Dedifferentiated amniotic fluid mesenchymal stem cell (primary cell): ENCODE measurements at regions not wholly inside any gene's neighbourhood (a gene's known extent, or its start where the extent isn't known, plus 50 kb on each side); places are given as distances from the start of the nearest gene placed in this dataset.

Source experiments
- DNase-seq: peaks from one replicate; pipeline ENCODE4 v3.0.0-alpha.2; 2016; ENCODE audit errors: extremely low spot score

DNA sequence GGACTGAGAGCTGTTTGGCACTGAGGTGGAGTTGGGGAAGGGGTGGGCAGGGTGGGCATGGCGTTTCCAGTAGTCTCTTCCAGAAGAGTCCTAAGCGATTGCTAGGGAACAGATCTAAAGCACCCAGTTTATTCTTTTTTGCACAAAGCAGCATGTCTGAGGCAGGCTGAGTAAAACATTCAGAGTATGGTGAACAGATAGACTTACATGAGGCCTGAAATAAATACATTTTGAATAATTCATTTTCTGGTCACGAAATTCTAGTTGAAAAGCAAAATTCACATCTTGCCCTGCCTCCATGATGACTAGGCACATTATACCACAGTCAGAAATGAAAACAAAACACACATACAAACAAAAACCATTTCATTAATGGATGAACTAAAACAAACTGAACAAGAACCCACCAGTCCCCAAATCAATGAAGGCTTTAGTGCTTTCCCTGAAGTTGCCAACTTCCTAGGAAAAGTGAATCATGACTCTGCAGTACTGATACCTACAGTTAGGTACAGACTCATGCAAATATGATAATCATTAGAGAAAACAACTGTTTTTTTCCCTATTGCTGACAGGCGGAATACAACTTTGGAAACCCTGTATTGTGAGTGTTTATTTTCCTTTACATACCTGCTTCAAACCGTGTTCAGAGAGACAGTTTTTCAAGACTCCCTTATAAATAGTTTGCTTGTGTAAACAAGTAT lies 702.9 kb upstream of the POU3F2 start:
- no peak for DNase-seq

DNA sequence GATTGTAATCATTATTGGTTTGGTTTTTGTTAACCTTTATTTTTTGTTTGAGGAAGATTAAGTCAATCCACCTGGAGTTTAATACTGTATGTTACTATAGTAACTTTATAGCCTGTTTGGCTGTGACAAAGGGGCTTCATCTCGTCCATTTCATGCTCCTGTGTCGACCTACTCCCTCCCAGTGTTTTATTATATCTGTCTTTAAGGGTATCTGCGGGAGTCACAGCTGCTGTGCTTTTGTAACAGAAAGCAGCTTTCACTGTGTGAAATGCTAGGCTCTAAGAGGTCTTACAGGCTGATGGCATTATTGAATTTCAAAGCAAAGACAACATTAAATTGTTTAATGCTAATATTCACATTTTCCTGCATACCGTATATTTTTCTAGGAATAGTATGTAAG lies 698.0 kb upstream of the POU3F2 start:
- no peak for DNase-seq

DNA sequence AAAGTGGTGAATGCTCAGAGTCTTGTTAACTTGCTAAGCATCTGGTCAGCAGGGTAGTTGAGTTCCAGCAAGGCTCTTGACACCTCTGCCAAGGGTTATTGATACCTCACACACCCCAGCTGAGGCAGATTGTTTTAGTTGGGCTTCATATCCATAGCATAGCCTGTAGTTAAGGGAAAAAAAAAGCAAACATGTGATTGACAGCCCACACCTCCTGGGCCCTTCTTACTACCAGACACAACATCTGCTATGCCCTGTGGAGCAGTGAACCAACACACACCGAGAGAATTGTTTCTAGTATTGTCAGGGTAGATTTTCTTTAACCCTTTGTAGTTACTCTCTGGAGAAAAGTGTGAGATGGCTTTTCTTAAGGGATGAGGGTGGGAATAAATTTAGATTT lies 697.0 kb upstream of the POU3F2 start:
- DNase-seq = no peak

DNA sequence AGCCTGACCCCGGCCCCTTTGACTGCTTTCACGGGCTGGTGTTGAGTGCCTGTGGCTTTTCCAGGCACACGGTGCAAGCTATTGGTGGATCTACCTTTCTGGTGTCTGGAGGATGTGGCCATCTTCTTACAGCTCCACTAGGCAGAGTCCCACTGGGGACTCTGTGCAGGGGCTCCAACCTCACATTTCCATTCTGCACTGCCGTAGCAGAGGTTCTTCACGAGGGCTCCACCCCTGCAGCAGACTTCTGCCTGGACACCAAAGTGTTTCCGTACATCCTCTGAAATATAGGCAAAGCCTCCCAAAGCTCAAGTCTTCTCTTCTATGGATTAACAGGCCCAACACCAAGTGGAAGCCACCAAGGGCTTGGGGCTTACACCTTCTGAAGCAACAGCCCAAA lies 691.5 kb upstream of the POU3F2 start:
- no peak for DNase-seq

DNA sequence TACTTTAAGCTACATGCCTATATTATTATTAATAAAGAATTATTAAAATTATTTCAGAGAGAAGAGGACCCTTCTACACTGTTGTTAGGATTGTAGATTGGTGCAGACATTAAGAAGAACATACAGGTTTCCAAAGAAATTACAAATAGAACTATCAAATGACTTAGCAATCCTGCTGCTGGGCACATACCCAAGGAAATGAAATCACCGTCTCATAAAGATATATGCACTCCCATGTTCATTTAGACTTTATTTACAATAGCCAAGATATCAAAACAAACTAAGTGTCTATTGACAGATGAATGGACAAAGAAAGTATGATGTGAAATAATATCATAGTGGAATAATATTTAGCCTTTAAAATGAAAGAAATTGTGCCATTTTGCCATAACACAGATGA lies 687.7 kb upstream of the POU3F2 start:
- no peak for DNase-seq

DNA sequence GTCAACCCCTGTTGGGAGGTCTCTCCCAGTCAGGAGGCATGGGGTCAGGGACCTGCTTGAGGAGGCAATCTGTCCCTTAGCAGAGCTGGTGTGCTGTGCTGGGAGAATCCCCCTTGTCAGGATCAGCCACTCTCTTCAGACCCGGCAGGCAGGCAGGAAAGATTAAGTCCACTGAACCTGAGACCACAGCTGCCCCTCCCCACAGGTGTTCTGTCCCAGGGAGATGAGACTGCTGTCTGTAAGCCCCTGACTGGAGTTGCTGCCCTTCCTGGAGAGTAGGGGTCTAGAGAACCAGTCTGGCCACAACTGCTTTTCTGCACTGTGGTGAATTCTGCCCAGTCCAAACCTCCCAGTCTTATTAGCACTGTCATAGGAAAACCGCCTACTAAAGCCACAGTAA lies 677.8 kb upstream of the POU3F2 start:
- DNase-seq = no peak

DNA sequence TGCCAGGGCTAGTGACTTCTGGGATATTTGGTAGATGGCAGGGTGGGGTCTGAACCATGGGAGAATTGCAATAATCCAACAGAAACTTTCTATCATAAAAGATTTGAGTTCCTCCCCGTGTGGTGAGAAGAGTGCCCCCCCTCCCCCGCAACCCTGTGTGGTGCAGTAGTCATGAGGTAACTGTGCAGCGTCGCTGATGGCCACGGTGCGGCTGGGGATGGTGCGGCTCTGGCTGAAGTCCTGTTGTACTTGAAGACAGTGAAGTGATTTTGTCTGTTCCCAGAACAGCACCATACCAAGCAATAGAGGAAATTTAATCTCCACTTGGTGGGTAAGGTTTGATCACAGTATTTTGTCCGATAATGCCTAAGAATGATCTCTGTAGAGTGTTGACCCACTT lies 654.8 kb upstream of the POU3F2 start:
- DNase-seq = no peak

DNA sequence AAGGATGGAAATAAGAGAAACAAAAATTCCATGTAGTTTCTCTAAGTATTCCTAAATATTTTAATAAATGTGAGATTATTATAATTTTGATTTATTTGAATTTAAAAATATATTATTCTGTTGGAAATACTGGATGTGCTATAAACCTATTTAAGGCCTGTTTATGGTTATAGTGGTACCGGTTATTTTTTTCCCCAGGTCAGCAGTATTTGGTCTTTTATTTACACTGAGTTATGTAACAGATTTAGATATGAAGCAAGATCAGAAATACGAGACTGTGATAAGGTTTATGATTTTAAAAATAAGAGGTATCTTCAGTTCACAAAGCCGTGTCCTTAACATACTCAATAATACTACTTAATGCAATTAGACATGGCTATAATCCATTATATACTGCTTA lies 634.3 kb upstream of the POU3F2 start:
- no peak for DNase-seq

DNA sequence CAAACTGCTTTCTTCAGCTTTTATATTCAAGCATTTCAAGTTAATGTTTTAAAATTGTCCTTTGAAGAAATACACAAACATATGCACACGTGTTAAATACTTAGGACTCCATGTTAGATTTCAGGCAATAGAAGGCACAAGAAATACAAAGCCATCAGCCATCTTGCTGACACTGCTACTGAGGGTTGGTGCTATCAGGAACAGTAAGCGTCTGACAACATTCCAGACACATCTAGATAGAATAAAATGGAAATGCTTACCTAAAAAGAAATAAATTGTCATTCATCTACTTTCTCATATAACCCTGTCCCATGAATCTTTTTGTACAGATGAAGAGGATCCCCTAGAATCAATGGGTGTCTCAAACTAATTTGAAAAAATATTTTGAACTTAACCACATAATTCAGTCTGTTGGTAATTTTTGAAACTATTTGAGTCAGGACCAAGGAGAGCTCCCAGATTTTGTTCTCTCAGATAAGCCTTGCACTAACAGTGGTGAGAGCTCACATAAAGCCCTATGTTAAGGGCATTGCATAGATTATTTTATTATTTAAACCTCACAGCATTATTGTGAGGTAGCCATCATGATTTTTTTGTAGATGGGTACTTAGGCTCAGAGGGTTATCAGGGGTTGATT lies 631.1 kb upstream of the POU3F2 start:
- no peak for DNase-seq

DNA sequence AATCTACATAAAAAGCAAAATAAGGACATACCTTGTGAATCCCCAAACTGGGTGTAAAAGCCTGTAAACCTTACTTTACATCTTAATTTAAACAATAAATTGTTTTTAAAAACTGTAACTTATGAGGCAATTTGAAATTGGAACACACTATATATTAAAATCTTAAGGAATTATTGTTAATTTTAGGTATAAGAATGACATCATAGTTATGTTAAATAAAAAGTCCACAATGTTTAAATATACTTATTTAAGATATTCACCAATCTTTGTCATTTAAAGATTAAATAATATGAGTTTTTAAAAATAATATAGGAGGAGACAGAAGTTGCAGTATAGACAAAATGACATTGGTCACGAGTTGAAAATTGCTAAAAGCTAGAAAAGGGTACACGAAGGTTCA lies 621.9 kb upstream of the POU3F2 start:
- DNase-seq = no peak

DNA sequence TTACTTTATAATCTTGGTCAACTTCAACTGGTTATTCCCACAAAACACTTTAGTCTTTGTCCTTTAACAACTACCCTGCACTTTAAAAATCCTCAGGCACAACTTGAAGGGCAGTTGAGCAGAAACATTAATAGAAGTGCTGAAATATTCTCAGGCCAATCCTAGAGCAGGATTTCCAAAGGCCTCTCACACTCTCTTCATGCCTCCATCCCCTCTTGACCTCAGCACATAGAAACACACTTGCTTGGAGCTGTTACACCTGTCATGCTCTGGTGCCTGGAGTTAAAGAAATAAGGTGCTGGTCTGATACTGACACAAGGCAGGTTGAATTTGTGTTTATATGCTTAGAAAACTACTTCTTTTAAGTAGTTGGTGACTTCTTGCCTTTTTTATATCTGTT lies 618.8 kb upstream of the POU3F2 start:
- DNase-seq = no peak

DNA sequence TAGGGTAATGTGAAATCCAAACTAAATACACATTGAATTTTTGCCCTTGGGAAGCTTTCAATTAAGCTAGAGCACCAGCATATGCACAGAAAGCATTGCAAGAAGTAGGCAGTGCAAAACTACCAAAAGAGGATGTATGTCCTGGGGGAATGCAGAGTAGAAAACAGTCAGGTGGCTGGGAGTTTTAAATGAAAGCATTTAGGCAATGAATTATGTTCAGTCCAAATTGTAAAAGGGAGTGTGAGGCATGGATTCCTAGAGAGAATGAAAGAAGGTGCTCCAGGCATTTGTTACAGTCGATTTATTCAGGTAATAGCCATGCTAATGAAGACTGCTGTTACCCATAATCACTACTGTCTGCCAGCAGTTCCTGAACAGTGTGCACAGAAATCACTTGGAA lies 604.1 kb upstream of the POU3F2 start:
- no peak for DNase-seq

DNA sequence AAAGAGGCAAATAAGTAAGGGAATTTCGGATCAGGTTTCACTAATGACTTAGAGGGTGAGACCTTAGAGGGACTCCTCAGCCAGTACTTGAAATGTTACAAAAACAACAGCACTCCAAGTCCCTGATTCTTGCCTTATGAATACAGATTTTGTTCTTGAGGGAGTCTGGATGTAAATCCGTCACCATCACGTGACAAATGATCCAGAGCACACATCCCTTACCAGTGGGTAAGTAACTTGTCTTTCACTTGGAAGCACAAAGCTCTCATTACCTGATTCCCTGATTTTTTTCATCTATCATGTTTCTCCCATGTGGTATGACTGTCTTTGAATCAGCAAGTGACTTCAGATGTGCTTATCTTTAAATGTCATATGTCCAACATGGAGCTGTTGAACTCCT lies 595.3 kb upstream of the POU3F2 start:
- DNase-seq = no peak

DNA sequence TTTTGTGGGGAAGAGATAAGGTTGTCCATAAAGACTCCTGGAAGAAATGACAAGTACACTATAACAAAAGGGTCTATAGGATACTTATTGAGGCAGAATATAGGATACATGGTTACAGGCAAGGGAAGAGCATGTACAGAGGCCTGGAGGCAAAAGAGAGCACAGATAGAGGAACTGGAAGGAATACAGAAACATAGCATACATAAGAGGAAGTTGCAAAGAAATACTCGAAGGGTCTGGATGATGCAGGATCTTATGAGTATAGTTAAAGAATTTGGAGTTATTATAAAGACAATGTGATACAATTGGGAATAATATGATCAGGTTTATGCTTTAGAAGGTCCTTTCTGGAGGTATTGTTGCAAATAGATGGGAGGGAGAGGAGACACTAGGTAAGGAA lies 592.7 kb upstream of the POU3F2 start:
- no peak for DNase-seq

DNA sequence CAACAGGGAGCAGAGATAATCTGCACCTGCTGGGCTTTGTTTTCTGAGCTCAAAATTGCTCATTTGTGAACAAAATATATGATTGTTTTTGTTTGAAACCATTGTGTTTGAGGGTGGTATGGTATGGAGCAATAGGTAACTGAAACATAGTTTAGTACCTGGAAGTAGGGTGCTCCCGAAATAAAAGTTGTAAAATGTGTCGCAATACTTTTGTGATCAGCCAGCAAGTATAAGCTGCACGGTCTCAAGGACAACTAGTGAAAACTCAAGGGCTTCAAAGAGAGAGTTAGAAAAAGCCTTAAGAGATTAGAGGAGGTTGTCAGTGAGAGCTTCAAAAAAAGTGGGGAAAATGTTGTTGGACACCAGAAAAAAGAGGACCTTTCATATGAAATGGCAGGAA lies 579.8 kb upstream of the POU3F2 start:
- no peak for DNase-seq

DNA sequence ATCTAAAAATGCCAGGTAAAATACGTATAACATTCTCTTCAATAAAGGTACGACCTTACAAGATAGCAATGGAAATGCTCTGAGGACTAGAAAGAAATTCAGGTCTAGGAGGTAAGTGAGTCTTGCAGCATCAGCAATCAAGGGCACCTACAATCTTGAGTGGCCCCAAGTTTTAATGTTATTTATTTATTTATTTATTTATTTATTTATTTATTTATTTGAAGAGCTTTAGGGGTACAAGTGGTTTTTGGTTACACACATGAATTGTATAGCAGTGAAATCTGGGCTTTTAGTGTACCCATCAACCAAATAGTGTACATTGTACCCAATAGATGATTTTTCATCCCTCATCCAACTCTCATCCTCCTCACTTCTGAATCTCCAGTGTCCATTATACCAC lies 574.0 kb upstream of the POU3F2 start:
- DNase-seq = no peak

DNA sequence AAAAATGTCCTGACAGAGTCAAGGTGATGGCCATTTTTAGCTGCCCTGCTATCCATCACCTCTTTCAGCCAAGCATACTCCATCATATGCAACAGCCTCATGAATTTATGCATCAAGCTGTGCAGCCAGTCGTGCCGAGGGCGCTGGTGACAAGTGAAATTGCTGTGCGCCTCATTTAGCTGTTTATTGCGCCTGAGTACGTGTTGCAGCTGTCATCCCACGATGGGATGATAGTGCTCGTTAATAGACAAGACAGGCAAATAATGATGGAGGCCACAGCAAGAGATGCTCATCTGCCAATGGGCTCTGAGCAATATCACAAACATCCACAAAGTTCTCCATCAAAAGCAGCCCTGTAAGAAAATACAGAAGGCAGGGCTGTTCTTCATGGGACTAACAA lies 562.3 kb upstream of the POU3F2 start:
- DNase-seq = no peak

DNA sequence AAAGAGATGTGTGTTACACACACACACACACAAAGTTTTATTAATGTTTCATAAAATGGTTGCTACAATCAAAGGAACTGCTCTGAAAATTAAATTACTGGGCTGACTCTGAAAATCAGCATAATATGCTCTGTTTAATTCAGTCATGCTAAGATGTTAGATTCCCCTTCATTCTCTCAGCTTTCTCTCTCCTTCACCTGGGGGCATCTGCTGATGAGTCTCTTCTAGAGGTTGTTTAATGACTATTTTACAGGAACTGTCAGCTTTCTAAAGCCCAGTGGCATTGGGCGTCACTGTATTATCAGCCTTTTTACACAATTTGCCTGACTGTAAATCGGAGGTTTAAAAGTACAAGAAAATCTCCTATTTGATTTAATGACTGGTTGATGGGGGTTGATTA lies 559.7 kb upstream of the POU3F2 start:
- no peak for DNase-seq

DNA sequence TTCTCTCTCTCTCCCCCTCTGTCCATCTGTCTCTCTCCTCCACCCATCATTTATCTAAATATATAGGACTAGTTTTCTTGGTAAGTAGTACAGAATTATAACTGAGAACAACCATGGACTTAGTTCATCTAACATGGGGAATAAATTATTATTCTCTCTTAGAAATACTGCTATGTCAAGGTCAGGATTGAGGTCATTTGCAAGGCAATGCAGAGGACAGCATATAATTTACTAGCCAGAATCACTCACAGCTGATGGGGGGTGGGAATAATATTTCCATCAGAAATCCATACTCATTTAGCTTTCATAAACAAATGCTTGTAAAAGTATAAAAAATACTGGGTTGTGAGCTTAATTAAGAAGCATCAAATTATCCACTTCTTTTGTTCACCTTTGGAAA lies 553.9 kb upstream of the POU3F2 start:
- DNase-seq = no peak

DNA sequence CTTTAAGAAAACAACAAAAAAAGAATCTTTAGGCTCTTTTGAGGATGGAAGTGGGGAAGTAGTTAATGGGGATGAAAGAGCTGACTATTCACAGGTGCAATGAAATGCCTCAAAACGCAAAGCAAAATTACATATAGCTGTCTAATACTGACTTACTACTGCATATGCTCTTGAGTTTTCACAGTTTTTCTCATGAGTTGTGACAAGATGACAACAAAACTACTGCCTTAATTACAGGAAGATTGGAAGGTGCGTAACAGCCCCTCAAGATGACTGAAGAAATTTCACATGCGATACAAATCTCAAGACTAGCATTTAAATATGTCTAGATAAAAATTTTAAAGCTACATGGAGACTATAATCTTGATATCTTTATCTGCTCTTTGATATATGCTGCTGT lies 547.8 kb upstream of the POU3F2 start:
- no peak for DNase-seq

DNA sequence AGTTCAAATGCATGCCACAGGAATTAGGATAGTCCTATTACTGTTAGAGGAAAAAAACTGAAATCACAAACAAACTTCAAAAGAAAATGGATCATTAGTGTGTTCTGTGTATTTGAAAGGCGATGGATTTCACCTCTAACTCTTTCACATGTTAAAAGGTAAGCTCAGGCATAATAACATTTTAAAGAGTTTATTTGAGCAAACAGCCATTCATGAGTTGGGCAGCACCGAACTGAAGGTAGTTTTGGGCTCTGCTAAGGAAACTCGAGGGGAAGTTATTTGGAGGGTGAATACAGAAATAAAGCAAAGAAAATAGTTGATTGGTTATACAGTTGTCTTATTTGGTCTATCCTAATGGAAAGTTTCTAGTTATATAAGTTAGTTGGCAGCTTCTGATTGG lies 546.5 kb upstream of the POU3F2 start:
- no peak for DNase-seq

DNA sequence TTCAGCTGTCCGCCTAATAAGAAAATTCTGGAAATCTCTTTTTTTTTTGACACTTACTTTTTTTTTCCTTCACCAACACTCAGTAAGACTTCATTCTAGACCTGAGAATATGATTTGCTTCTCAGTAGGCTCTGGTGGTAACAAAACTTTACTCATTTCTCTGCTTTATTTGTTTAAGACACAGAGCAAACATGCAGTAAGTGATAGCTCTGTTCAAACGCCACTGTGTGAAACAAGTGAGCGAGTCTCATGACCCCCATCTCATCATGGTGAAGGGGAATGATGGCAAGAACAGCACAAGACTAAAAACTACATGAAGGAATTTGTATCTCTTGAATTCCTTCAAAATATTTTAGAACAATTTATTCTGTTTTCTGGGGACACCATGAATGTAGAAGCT lies 541.6 kb upstream of the POU3F2 start:
- no peak for DNase-seq

DNA sequence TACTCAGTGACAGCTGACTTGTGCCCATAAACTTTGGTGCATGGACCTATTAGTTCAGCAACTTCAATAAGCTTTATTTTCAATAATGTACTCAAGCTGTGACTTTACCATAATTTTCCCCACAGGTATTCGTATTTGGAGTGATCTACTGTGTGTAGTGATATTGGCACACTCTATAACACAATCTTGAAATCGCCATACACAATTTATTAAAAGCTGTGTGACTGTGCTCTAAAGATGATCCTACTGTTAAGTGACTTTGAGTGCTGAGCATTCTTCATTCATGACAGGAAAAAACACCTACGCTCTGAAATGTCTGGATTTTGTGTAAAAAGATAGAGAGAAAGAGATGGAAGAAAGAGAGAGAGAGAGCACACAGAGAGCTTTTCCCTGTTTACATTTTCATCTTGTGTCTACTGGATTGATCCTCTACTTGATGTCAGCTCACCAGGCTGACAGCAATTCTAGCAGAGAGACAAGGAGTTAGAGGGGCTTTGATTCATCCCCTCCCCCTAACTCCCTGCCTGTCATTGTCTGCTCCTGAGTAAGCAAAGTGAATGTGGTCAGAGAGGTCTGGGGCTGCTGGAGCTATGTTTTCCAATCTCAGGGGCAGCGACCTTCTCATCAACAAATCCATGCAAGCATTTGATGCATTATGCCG lies 538.7 kb upstream of the POU3F2 start:
- no peak for DNase-seq

DNA sequence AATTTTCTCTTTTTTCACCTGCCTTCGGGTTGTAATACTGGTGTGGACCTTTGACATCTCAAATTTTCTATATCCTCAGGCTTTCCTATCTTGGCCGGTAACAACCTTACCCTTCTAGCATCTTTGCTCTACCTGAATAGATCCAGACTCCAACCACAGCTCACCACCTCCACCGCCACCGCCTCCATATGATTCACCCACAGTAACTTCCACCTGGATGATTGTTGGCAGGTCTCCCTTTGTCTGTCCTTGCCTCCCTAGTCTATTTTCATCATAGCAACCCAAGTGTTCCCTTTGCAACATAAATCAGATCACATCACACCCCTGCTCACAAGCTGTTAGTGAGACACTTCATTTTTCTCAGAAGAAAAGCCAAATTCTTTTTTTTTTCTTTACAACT lies 525.8 kb upstream of the POU3F2 start:
- DNase-seq = no peak
